Activated T-cell treated with anti-CD3 and anti-CD28 coated beads, Interleukin-2, amount 50 U/mL, for 4 hours (primary cell): ENCODE measurements at regions not wholly inside any gene's neighbourhood (a gene's known extent, or its start where the extent isn't known, plus 50 kb on each side); places are given as distances from the start of the nearest gene placed in this dataset.
"Not testable (repeated sequence)": the region's sequence is repeated elsewhere in the genome, so short reads cannot be mapped to it uniquely, and the experiment has no call there.

Experiments
- ATAC-seq, 2 donors: fragments of 200-7000 bp; cut with Tn5 transposase; one replicate each; pipeline ENCODE4 v1.10.0; 2021
- DNase-seq: peaks from one replicate; pipeline ENCODE4 v3.0.0-alpha.2; 2020
- H3K27me3 Mint-ChIP-seq: one replicate; pipeline ENCODE4 v1.8.0; 2021; ENCODE audit warnings: low read depth, mixed read lengths
- H3K36me3 Mint-ChIP-seq: one replicate; pipeline ENCODE4 v1.8.0; 2022; ENCODE audit warnings: mixed read lengths; ENCODE audit not compliant: insufficient read depth
- H3K4me1 Mint-ChIP-seq: one replicate; pipeline ENCODE4 v1.8.0; 2021; ENCODE audit warnings: low read depth, mixed read lengths
- H3K4me3 Mint-ChIP-seq: one replicate; pipeline ENCODE4 v1.8.0; 2021; ENCODE audit warnings: mild to moderate bottlenecking, moderate library complexity, mixed read lengths
- H3K9me3 Mint-ChIP-seq: one replicate; pipeline ENCODE4 v1.8.0; 2021; ENCODE audit warnings: mixed read lengths

GRCh38 chr14:78028471-78028870 lies 141.7 kb upstream of the NRXN3 start:
- H3K4me1 Mint-ChIP-seq = no peaks in the 10 kb centered on the region
- no peaks in the 10 kb centered on the region for H3K36me3 Mint-ChIP-seq
- ATAC-seq (no peak), DNase-seq (no peak)
- H3K9me3 Mint-ChIP-seq = no peaks in the 10 kb centered on the region
- peaks cover 18% of the 10 kb centered on the region for H3K27me3 Mint-ChIP-seq
- no peak overlapping the region for H3K4me3 Mint-ChIP-seq

GRCh38 chr14:78029601-78030372 lies 140.4 kb upstream of the NRXN3 start:
- no peak for DNase-seq
- ATAC-seq = no peak
- no peaks in the 10 kb centered on the region for H3K4me1 Mint-ChIP-seq
- no peak overlapping the region for H3K4me3 Mint-ChIP-seq
- H3K36me3 Mint-ChIP-seq = no peaks in the 10 kb centered on the region
- peaks cover 14% of the 10 kb centered on the region for H3K27me3 Mint-ChIP-seq
- no peaks in the 10 kb centered on the region for H3K9me3 Mint-ChIP-seq

- DNase-seq (no peak), ATAC-seq (no peak)
- no peaks in the 10 kb centered on the region for H3K9me3 Mint-ChIP-seq
Measured at GRCh38 chr14:78043349-78043748, 126.8 kb upstream of the NRXN3 start.

GRCh38 chr14:78048120-78048519 lies 122.1 kb upstream of the NRXN3 start:
- H3K4me1 Mint-ChIP-seq = no peaks in the 10 kb centered on the region
- H3K4me3 Mint-ChIP-seq = no peak overlapping the region
- H3K27me3 Mint-ChIP-seq = peaks cover 13% of the 10 kb centered on the region

More at GRCh38 chr14:78043349-78043748, 126.8 kb upstream of the NRXN3 start:
- Mint-ChIP-seq H3K4me3 (no peak overlapping the region), H3K4me1 (no peaks in the 10 kb centered on the region), H3K27me3 (peaks cover 18% of the 10 kb centered on the region), H3K36me3 (no peaks in the 10 kb centered on the region)

GRCh38 chr14:78056890-78057289 lies 113.3 kb upstream of the NRXN3 start:
- H3K27me3 Mint-ChIP-seq, H3K9me3 Mint-ChIP-seq, H3K4me1 Mint-ChIP-seq, DNase-seq, ATAC-seq, H3K4me3 Mint-ChIP-seq, H3K36me3 Mint-ChIP-seq: not testable (repeated sequence)

More at GRCh38 chr14:78048120-78048519, 122.1 kb upstream of the NRXN3 start:
- no peak for ATAC-seq
- no peak for DNase-seq
- peaks cover 5% of the 10 kb centered on the region for H3K9me3 Mint-ChIP-seq
- H3K36me3 Mint-ChIP-seq = no peaks in the 10 kb centered on the region

GRCh38 chr14:78070344-78070743 lies 99.8 kb upstream of the NRXN3 start:
- no peaks in the 10 kb centered on the region for H3K27me3 Mint-ChIP-seq

GRCh38 chr14:78071016-78071549 lies 99.1 kb upstream of the NRXN3 start:
- no peak for ATAC-seq
- no peaks in the 10 kb centered on the region for H3K36me3 Mint-ChIP-seq
- H3K27me3 Mint-ChIP-seq = no peaks in the 10 kb centered on the region
- DNase-seq = no peak
- H3K4me3 Mint-ChIP-seq = no peak overlapping the region
- H3K4me1 Mint-ChIP-seq = no peaks in the 10 kb centered on the region
- H3K9me3 Mint-ChIP-seq = no peaks in the 10 kb centered on the region

More at GRCh38 chr14:78070344-78070743, 99.8 kb upstream of the NRXN3 start:
- no peaks in the 10 kb centered on the region for H3K9me3 Mint-ChIP-seq
- no peaks in the 10 kb centered on the region for H3K36me3 Mint-ChIP-seq
- ATAC-seq = no peak
- no peak for DNase-seq
- no peaks in the 10 kb centered on the region for H3K4me1 Mint-ChIP-seq
- no peak overlapping the region for H3K4me3 Mint-ChIP-seq

GRCh38 chr14:78073028-78073427 lies 97.1 kb upstream of the NRXN3 start:
- DNase-seq (no peak), ATAC-seq (no peak)
- Mint-ChIP-seq H3K36me3 (no peaks in the 10 kb centered on the region), H3K9me3 (no peaks in the 10 kb centered on the region), H3K4me1 (no peaks in the 10 kb centered on the region), H3K27me3 (no peaks in the 10 kb centered on the region), H3K4me3 (no peak overlapping the region)

- DNase-seq (no peak), ATAC-seq (no peak)
- H3K9me3 Mint-ChIP-seq = no peaks in the 10 kb centered on the region
- no peaks in the 10 kb centered on the region for H3K27me3 Mint-ChIP-seq
- H3K4me3 Mint-ChIP-seq = no peak overlapping the region
- no peaks in the 10 kb centered on the region for H3K36me3 Mint-ChIP-seq
- no peaks in the 10 kb centered on the region for H3K4me1 Mint-ChIP-seq
Measured at GRCh38 chr14:78074561-78074960, 95.6 kb upstream of the NRXN3 start.

- Mint-ChIP-seq H3K4me3 (no peak overlapping the region), H3K9me3 (no peaks in the 10 kb centered on the region), H3K27me3 (no peaks in the 10 kb centered on the region), H3K4me1 (no peaks in the 10 kb centered on the region), H3K36me3 (no peaks in the 10 kb centered on the region)
- ATAC-seq = no peak
- no peak for DNase-seq
Measured at GRCh38 chr14:78075033-78075432, 95.1 kb upstream of the NRXN3 start.

- Mint-ChIP-seq H3K4me1 (no peaks in the 10 kb centered on the region), H3K9me3 (no peaks in the 10 kb centered on the region), H3K36me3 (no peaks in the 10 kb centered on the region), H3K4me3 (no peak overlapping the region), H3K27me3 (no peaks in the 10 kb centered on the region)
- DNase-seq (no peak), ATAC-seq (no peak)
Measured at GRCh38 chr14:78075555-78076277, 94.5 kb upstream of the NRXN3 start.

GRCh38 chr14:78081245-78081644 lies 88.9 kb upstream of the NRXN3 start:
- no peak overlapping the region for H3K4me3 Mint-ChIP-seq
- DNase-seq (no peak), ATAC-seq (no peak)
- H3K4me1 Mint-ChIP-seq = no peaks in the 10 kb centered on the region
- H3K27me3 Mint-ChIP-seq = no peaks in the 10 kb centered on the region
- no peaks in the 10 kb centered on the region for H3K36me3 Mint-ChIP-seq
- H3K9me3 Mint-ChIP-seq = no peaks in the 10 kb centered on the region

GRCh38 chr14:78083837-78084236 lies 86.3 kb upstream of the NRXN3 start:
- Mint-ChIP-seq H3K9me3 (no peaks in the 10 kb centered on the region), H3K27me3 (no peaks in the 10 kb centered on the region), H3K4me1 (no peaks in the 10 kb centered on the region), H3K36me3 (no peaks in the 10 kb centered on the region), H3K4me3 (no peak overlapping the region)
- DNase-seq (no peak), ATAC-seq (no peak)

GRCh38 chr14:78086342-78086741 lies 83.8 kb upstream of the NRXN3 start:
- Mint-ChIP-seq H3K4me3 (no peak overlapping the region), H3K4me1 (no peaks in the 10 kb centered on the region), H3K9me3 (no peaks in the 10 kb centered on the region), H3K27me3 (peaks cover 3% of the 10 kb centered on the region), H3K36me3 (no peaks in the 10 kb centered on the region)
- no peak for DNase-seq
- ATAC-seq = no peak

- Mint-ChIP-seq H3K4me1 (no peaks in the 10 kb centered on the region), H3K4me3 (no peak overlapping the region), H3K9me3 (no peaks in the 10 kb centered on the region), H3K27me3 (peaks cover 7% of the 10 kb centered on the region), H3K36me3 (no peaks in the 10 kb centered on the region)
- DNase-seq (no peak), ATAC-seq (no peak)
Measured at GRCh38 chr14:78088916-78089315, 81.3 kb upstream of the NRXN3 start.
